T1000 (cell line): ENCODE measurements at regions not wholly inside any gene's neighbourhood (a gene's known extent, or its start where the extent isn't known, plus 50 kb on each side); places are given as distances from the start of the nearest gene placed in this dataset.
"Not testable (repeated sequence)": the region's sequence is repeated elsewhere in the genome, so short reads cannot be mapped to it uniquely, and the experiment has no call there.

Experiments
- DNase-seq: peaks from one replicate; lab custom pipeline; 2025; ENCODE audit warnings: mixed read lengths; lab: John Stamatoyannopoulos, UW

DNA sequence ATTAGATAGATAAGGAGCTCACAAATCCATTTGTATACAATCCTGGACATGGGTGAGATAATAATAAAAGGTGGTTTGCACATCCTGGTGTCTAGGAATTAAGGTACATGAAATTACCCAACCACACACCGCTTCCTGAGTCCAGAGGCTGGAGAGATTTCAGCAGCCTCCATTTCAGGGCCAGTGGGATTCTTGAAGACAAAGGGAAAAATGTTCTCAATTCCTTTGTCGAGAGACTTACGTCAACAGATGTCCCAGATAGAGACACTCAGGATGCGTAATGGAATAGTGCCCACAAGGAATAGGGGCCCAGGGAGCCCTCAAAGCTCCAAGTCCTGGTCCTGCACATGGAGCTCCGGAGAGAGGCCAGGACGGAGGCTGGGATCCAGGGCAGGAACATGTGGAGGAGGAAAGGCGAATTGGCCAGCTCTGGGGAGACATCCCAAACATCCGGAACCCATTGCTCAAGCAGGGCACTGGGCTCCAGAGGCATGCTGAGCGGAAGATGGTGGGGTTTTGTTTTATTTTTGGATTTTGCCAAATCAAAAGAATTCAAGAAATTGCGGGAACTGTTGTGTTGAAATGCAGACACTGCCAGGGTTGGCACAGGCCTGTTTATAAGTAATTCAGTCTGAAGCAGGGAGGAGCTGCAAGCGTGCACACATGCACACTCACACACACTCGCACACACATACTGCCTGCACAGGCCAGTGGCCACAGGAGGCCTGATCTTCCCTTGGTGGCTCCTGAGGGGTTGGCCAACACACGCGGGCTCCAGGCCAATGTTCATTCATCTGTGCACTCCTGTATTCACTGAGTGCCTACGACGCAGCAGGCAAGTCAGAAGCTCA lies 97.2 kb downstream of the NOG start:
- no peak for DNase-seq

DNA sequence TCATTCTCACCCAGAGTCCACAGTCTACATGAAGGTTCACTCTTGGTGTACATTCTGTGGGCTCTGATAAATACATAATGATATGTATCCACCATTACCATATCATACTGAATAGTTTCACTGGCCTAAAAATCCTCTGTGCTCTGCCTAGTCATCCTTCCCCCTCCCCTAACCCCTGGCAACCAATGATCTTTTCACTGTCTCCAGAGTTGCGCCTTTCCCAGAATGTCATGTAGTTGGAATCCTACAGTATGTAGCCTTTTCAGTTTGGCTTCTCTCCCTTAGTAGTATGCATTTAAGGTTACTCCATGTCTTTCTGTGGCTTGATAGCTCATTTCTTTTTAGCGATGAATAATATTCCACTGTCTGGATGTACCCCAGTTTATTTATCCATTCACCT lies 101.3 kb downstream of the NOG start:
- DNase-seq = no peak

GRCh38 chr17:56697190-56697589 lies 103.7 kb downstream of the NOG start:
- no peak for DNase-seq

DNA sequence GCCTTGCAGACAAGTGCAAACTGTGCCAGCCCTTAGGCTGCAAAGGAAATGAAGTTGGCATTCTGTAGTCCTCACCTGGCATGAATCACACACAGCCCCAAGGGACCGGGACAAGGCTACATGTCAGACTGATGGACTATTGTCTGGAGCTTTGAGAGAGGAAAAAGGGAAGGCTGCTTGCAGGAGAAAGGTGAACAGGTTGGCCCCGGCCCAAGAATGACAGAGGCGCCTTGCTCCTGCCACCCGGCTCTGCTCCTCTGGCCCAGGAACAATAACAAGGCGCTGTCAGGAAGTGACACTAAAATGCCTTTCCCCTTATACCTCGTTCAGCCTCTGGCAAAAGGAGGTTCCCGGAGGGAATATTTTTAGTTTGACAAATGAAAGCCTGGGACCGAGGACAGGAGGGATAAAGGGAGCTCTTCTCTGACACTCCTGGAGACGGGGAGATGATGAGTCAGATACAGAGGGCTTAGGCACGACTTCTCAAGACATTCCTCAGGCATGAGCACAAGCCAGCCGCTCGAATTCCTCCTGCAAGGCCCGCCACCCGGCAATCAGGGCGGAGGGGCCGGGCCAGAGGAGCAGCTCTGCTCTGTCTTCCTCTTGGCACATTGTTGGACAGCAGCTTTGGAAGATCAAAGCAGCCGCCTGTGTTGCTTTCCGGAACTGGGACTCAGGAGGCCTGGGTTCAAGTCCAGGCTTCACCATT lies 105.8 kb downstream of the NOG start:
- peak; percentile 91 for DNase-seq

GRCh38 chr17:56700919-56701420 lies 107.5 kb downstream of the NOG start:
- no peak for DNase-seq

DNA sequence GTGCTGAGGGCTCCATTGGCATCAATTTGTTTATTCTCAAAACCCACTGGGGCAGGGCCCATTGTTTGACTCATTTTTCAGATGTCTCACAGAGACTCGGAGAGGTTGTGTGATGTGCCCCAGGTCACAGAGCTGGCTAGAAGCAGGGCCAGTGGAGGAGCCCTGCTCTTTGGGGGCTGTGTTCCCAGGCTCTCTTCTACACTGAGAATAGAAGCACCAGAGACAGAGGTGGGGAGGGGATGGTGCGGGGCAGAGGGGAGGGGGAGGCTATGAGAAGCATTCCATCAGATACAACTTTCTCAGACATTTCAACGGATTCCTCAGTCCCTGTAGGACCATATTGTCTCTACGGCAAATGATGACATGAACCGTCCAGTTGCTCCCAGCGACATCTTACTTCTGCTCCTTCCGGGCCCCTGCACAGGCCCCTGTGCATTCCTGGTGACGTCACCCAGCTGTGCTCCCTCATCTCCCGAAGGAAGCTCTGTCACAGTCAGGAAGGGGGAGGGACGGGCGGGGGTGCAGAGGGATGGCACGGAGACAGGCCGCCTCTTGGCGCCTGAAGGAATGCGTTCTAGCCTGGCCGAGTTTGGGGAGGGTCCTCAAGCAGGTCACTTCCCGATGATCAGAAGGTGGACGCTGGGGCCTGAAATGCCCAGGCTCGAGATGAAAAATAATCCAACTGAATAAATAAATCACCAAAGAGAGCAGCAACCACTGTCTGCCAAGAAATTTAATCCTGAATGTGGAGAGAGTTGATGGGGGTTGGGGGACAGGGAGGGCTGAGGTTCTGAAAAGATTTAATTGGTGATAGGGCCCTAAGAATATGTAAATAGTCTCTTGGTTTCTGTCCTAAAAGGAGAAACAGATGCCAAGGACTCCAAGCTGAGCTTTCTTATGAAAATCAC lies 114.1 kb downstream of the NOG start:
- no peak for DNase-seq

- DNase-seq = no peak
Observed at GRCh38 chr17:56708220-56708558, 114.7 kb downstream of the NOG start.

GRCh38 chr17:56708670-56709410 lies 115.3 kb downstream of the NOG start:
- no peak for DNase-seq

- DNase-seq = no peak
Observed at GRCh38 chr17:56710986-56711385, 117.5 kb downstream of the NOG start.

DNA sequence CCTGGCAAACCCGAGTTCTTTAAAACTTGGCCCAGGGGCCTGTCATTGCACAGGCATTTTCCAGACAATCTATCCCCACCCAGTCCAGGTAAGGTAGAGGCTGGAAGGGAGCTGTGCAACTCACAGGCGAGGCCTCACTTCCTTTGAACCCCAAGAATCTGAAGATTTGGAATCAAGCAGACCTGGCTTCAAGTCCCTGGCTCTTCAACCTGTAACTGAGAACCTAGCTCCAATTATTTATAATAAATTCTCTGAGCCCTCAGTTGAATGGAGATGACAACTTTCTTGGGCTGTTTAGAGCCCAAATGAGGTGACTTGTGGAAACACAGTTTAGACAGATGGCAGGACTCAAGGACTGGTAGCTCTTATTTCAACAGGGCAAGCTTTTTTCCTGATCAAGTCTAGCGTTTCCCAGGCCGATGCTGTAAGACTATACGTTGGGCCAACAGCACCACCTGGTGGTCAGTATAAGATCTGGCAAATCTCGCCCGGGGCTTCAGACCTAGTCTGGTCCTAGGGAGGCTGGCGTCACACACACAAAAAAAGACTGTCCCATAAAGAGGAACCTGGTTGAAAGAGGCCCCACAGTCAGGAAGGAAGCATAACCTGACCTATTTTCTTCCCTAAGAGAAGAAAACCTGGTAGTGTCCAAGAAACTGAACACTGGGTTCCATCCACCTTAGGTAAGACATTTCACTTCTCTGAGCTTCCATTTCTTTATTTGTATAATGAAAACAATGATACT lies 117.9 kb downstream of the C17orf67 start:
- peak; percentile 74 for DNase-seq

DNA sequence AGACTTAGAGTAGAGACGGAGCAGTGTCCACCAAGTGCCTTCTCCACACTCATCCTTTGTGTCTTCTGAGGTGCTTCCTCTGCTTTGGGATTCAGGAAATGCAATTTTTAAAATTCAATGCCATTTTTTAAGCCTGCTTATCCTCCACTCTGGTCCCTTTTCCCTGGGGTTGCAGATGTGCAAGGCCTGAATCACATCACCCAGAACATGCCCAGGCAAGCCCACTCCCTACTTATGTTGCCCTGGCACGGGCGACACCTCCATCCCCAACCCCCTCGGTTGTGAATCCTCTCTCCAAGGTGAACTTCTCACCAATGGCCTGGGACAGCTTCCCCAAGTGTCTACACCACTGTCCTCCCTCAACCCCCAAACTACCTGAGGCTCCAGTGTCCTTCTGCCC lies 116.2 kb downstream of the C17orf67 start:
- no peak for DNase-seq

GRCh38 chr17:56718515-56718914 lies 115.2 kb downstream of the C17orf67 start:
- DNase-seq = no peak

DNA sequence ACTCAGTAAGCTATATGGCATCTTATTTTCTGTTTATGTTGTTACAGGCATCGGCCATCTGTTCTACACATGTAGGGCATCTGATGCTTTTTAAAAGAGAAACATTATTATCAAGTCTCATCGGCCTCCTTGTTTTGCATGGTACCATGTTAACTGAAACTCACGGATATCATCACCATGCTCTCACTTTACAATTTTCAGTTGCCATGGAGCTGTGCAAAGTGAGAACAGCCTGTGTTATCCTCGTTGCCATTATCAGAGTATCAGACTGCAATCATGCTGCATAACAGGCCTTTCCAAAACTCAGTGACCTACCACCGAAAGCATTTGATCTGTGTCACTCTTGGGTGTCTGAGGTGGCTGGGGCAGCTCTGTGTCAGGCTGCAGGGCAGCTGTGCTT lies 110.3 kb downstream of the C17orf67 start:
- no peak for DNase-seq

- DNase-seq = no peak
Observed at GRCh38 chr17:56724664-56725063, 109.1 kb downstream of the C17orf67 start.

- DNase-seq = no peak
Observed at GRCh38 chr17:56725144-56725543, 108.6 kb downstream of the C17orf67 start.

GRCh38 chr17:56727876-56728617 lies 105.7 kb downstream of the C17orf67 start:
- DNase-seq = no peak

- DNase-seq = not testable (repeated sequence)
Observed at GRCh38 chr17:56731096-56731495, 102.6 kb downstream of the C17orf67 start.

- no peak for DNase-seq
Observed at GRCh38 chr17:56733833-56734232, 99.9 kb downstream of the C17orf67 start.

DNA sequence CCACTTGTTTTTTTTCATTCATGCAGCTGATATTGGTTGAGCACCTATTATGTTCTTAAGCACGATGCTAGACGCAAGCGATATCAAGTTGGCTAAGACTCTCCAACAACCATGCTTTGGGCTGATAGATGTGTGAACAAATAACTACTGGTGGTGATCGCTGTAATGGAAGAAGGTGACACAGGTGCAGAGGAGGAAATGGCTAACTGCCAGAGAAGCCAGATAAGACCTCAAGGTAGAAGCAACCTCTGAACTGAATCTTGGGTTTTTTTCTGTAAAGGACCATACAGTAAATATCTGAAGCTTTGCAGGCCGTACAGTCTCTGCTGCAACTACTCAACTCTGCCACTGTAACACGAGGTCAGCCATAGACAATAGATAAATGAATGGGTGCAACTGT lies 97.9 kb downstream of the C17orf67 start:
- no peak for DNase-seq
